ENCODE measurements at regions not wholly inside any gene's neighbourhood (a gene's known extent, or its start where the extent isn't known, plus 50 kb on each side); places are given as distances from the start of the nearest gene placed in this dataset.

GRCh38 chr3:84299329-84299728, 659.5 kb upstream of the CADM2 start:
- TF ChIP-seq EZH2 (IDR thresholded peaks at IDR 0.05; ENCODE audit: borderline replicate concordance) = no peak
- TF ChIP-seq, protein P1, sequence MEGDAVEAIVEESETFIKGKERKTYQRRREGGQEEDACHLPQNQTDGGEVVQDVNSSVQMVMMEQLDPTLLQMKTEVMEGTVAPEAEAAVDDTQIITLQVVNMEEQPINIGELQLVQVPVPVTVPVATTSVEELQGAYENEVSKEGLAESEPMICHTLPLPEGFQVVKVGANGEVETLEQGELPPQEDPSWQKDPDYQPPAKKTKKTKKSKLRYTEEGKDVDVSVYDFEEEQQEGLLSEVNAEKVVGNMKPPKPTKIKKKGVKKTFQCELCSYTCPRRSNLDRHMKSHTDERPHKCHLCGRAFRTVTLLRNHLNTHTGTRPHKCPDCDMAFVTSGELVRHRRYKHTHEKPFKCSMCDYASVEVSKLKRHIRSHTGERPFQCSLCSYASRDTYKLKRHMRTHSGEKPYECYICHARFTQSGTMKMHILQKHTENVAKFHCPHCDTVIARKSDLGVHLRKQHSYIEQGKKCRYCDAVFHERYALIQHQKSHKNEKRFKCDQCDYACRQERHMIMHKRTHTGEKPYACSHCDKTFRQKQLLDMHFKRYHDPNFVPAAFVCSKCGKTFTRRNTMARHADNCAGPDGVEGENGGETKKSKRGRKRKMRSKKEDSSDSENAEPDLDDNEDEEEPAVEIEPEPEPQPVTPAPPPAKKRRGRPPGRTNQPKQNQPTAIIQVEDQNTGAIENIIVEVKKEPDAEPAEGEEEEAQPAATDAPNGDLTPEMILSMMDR (IDR thresholded peaks at IDR 0.05; ENCODE audit: poor library complexity) = no peak
- no peak for TF ChIP-seq EZH2phosphoT487 (IDR thresholded peaks at IDR 0.05; ENCODE audit: low read depth, severe bottlenecking, unreplicated experiment)
- no peaks in the 10 kb centered on the region for H3K36me3 ChIP-seq (replicated peaks; ENCODE audit: insufficient read depth, low read depth)
- 68% methylated on average over 6 of the region's 6 CpGs for WGBS (ENCODE audit: low lambda C conversion rate, missing lambda C conversion rate)
- no peaks in the 10 kb centered on the region for H4K20me1 ChIP-seq (ENCODE audit: insufficient read depth, poor library complexity, severe bottlenecking)
- H3K79me2 ChIP-seq = no peaks in the 10 kb centered on the region
- no peaks in the 10 kb centered on the region for H3K9me3 ChIP-seq (ENCODE audit: low read depth)
- no peaks in the 10 kb centered on the region for H3K4me1 ChIP-seq (ENCODE audit: insufficient read depth)
- H2AFZ ChIP-seq = no peak overlapping the region
- DNase-seq (ENCODE audit: low spot score) = no peak
- no peaks in the 10 kb centered on the region for H3K9me2 ChIP-seq (replicated peaks; ENCODE audit: insufficient read depth)
- H3K27ac ChIP-seq = no peak overlapping the region
- H3K27me3 ChIP-seq = no peaks in the 10 kb centered on the region
- H3K4me2 ChIP-seq = no peak overlapping the region
- no peak overlapping the region for H3K4me3 ChIP-seq

DNA sequence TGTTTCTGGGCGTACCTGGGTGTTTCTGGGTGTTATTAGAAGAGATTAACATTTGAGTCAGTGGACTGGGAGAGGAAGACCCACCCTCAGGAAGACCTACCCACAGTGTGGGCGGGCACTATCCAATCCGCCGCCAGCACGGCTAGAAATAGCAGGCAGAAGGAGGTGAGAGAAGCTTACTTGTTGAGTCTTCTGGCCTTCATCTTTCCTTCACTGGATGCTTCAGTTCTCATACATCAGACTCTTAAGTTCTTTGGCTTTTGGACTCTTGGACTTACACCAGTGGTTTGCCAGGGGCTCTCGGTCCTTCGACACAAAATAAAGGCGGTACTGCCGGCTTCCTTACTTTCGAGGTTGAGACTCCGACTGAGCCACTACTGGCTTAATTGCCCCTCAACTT, 654.6 kb upstream of the CADM2 start:
- Histone ChIP-seq H3K36me3 (replicated peaks; ENCODE audit: insufficient read depth, low read depth) (no peaks in the 10 kb centered on the region), H3K9me3 (ENCODE audit: low read depth) (no peaks in the 10 kb centered on the region), H2AFZ (no peak overlapping the region), H3K27ac (no peak overlapping the region), H3K27me3 (no peaks in the 10 kb centered on the region), H3K9me2 (replicated peaks; ENCODE audit: insufficient read depth) (no peaks in the 10 kb centered on the region), H4K20me1 (ENCODE audit: insufficient read depth, poor library complexity, severe bottlenecking) (no peaks in the 10 kb centered on the region), H3K4me1 (ENCODE audit: insufficient read depth) (no peaks in the 10 kb centered on the region), H3K4me2 (no peak overlapping the region), H3K79me2 (no peaks in the 10 kb centered on the region), H3K4me3 (no peak overlapping the region)
- whole genome bisulfite sequencing (ENCODE audit: low lambda C conversion rate, missing lambda C conversion rate) = 97% methylated on average over 11 of the region's 11 CpGs
- DNase-seq (ENCODE audit: low spot score) = no peak
- TF ChIP-seq EZH2phosphoT487 (IDR thresholded peaks at IDR 0.05; ENCODE audit: low read depth, severe bottlenecking, unreplicated experiment) = no peak
- no peak for TF ChIP-seq EZH2 (IDR thresholded peaks at IDR 0.05; ENCODE audit: borderline replicate concordance)
- TF ChIP-seq, protein P1 (IDR thresholded peaks at IDR 0.05; ENCODE audit: poor library complexity) = no peak

GRCh38 chr3:84307339-84307738, 651.5 kb upstream of the CADM2 start:
- H4K20me1 ChIP-seq (ENCODE audit: insufficient read depth, poor library complexity, severe bottlenecking) = no peaks in the 10 kb centered on the region
- DNase-seq (ENCODE audit: low spot score) = no peak
- H3K27ac ChIP-seq = no peak overlapping the region
- TF ChIP-seq, protein P1 (IDR thresholded peaks at IDR 0.05; ENCODE audit: poor library complexity) = no peak
- no peak for TF ChIP-seq EZH2phosphoT487 (IDR thresholded peaks at IDR 0.05; ENCODE audit: low read depth, severe bottlenecking, unreplicated experiment)
- no peak for TF ChIP-seq EZH2 (IDR thresholded peaks at IDR 0.05; ENCODE audit: borderline replicate concordance)
- no peaks in the 10 kb centered on the region for H3K9me2 ChIP-seq (replicated peaks; ENCODE audit: insufficient read depth)
- no peak overlapping the region for H3K4me2 ChIP-seq
- H2AFZ ChIP-seq = no peak overlapping the region
- 76% methylated on average over 1 of the region's 1 CpG for WGBS (ENCODE audit: low lambda C conversion rate, missing lambda C conversion rate)
- no peaks in the 10 kb centered on the region for H3K4me1 ChIP-seq (ENCODE audit: insufficient read depth)
- no peaks in the 10 kb centered on the region for H3K36me3 ChIP-seq (replicated peaks; ENCODE audit: insufficient read depth, low read depth)
- no peak overlapping the region for H3K4me3 ChIP-seq
- no peaks in the 10 kb centered on the region for H3K9me3 ChIP-seq (ENCODE audit: low read depth)
- no peaks in the 10 kb centered on the region for H3K27me3 ChIP-seq
- H3K79me2 ChIP-seq = no peaks in the 10 kb centered on the region

- DNase-seq (ENCODE audit: low spot score) = no peak
- TF ChIP-seq EZH2 (IDR thresholded peaks at IDR 0.05; ENCODE audit: borderline replicate concordance) = no peak
- TF ChIP-seq, protein P1 (IDR thresholded peaks at IDR 0.05; ENCODE audit: poor library complexity) = no peak
- Histone ChIP-seq H3K9me2 (replicated peaks; ENCODE audit: insufficient read depth) (no peaks in the 10 kb centered on the region), H3K4me1 (ENCODE audit: insufficient read depth) (no peaks in the 10 kb centered on the region), H3K9me3 (ENCODE audit: low read depth) (no peaks in the 10 kb centered on the region), H3K79me2 (no peaks in the 10 kb centered on the region), H3K36me3 (replicated peaks; ENCODE audit: insufficient read depth, low read depth) (no peaks in the 10 kb centered on the region), H3K4me2 (no peak overlapping the region), H2AFZ (no peak overlapping the region), H3K27me3 (no peaks in the 10 kb centered on the region), H3K4me3 (no peak overlapping the region), H4K20me1 (ENCODE audit: insufficient read depth, poor library complexity, severe bottlenecking) (no peaks in the 10 kb centered on the region), H3K27ac (no peak overlapping the region)
- 77% methylated on average over 3 of the region's 3 CpGs for WGBS (ENCODE audit: low lambda C conversion rate, missing lambda C conversion rate)
Measured at GRCh38 chr3:84308379-84308778, 650.4 kb upstream of the CADM2 start.

All from hepatocyte (in vitro differentiated cells).